ENCODE measurements at regions not wholly inside any gene's neighbourhood (a gene's known extent, or its start where the extent isn't known, plus 50 kb on each side); places are given as distances from the start of the nearest gene placed in this dataset.

DNA sequence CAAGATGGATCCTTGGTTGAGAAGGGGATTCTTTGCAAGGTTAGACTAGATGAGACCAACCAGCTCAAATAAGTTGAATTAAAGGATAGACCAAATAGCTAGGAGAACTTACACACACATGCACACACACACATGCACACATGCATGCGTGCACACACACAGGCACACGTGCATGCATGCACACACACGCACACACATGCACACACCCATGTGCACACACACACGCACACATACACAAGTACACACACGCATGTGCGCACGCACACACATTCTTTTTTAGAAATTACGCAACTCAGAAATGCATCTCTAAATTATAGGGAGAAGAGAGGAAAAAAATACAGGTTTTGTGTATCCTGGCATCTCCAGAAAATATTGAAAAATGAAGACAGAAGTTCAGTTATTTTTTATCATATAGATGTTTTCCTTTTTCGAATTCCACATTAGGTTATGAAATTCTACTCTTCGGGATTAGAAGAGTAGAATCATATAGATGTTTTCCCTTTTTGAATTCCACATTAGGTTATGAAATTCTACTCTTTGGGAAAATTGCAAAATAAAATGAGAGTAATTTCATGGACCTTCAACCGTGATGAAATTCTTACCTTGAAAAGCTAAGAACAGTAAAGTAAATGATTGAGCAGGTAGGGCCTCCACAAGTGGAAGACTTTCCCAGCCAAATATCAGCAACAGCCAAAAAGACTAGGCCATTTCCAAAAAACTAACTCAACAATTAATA is 243.2 kb upstream of the USP25 start:
- no peaks in the 10 kb centered on the region for H3K4me1 ChIP-seq (ENCODE audit: insufficient read depth, low read length, poor library complexity, severe bottlenecking)
- no peaks in the 10 kb centered on the region for H3K9me3 ChIP-seq (ENCODE audit: low read length)
- BruUV-seq (replicated peaks): no TSS peak
- no peak overlapping the region for H3K27ac ChIP-seq (ENCODE audit: low read depth, low read length, poor library complexity, severe bottlenecking)
- DNase-seq (ENCODE audit: low spot score): no peak
- no peaks in the 10 kb centered on the region for H3K9me2 ChIP-seq (ENCODE audit: insufficient read depth, low read length)
- intact Hi-C loops (cut with micrococcal nuclease; ENCODE audit: unreplicated experiment): no loop called here
- POLR2A ChIA-PET: interaction anchor here (1.5 kb wide), 2 partner anchors 25 to 32 kb away, joined by 3 to 4 read pairs; no protein-coding TSS in a partner anchor
- CTCF ChIA-PET (ENCODE audit: unreplicated experiment): interaction anchor here (1.4 kb wide), 1 partner anchor 66 kb away, joined by 3 read pairs; no protein-coding TSS in a partner anchor
- H3K4me3 ChIP-seq (ENCODE audit: low read depth, low read length, poor library complexity, severe bottlenecking): no peak overlapping the region
- H3K4me2 ChIP-seq (ENCODE audit: low read length): no peak overlapping the region
- no peak for TF ChIP-seq EZH2phosphoT487 (IDR thresholded peaks at IDR 0.05; ENCODE audit: borderline replicate concordance, low read depth, low read length)
- TF ChIP-seq, protein P1, sequence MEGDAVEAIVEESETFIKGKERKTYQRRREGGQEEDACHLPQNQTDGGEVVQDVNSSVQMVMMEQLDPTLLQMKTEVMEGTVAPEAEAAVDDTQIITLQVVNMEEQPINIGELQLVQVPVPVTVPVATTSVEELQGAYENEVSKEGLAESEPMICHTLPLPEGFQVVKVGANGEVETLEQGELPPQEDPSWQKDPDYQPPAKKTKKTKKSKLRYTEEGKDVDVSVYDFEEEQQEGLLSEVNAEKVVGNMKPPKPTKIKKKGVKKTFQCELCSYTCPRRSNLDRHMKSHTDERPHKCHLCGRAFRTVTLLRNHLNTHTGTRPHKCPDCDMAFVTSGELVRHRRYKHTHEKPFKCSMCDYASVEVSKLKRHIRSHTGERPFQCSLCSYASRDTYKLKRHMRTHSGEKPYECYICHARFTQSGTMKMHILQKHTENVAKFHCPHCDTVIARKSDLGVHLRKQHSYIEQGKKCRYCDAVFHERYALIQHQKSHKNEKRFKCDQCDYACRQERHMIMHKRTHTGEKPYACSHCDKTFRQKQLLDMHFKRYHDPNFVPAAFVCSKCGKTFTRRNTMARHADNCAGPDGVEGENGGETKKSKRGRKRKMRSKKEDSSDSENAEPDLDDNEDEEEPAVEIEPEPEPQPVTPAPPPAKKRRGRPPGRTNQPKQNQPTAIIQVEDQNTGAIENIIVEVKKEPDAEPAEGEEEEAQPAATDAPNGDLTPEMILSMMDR (conservative IDR thresholded peaks at IDR 0.05; ENCODE audit: low read length): no peak
- H4K20me1 ChIP-seq (ENCODE audit: insufficient read depth, low read length): no peaks in the 10 kb centered on the region
- H2AFZ ChIP-seq (ENCODE audit: low read length): no peak overlapping the region
- H3K36me3 ChIP-seq (ENCODE audit: insufficient read depth, low read length): no peaks in the 10 kb centered on the region
- H3K79me2 ChIP-seq (ENCODE audit: insufficient read depth, low read depth, low read length): no peaks in the 10 kb centered on the region

DNA sequence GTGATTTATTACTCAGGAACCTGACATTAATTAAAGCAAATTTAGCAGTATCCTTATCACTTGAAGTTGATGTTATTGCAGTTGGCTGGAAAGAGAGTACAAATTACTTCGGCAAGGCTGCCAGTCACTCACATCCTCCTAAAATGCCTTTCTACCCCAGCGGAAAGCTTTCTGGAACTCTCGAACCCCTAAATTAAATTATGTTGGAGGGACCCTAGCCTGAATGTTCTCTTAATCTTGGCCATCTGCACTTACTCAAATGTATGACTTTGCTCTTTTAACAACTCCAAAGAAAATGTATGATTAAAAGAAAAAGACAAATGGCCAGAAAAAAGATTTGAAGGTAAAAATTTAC is 242.6 kb upstream of the USP25 start:
- Histone ChIP-seq H3K9me3 (ENCODE audit: low read length) (no peaks in the 10 kb centered on the region), H4K20me1 (ENCODE audit: insufficient read depth, low read length) (no peaks in the 10 kb centered on the region), H3K36me3 (ENCODE audit: insufficient read depth, low read length) (no peaks in the 10 kb centered on the region), H3K4me3 (ENCODE audit: low read depth, low read length, poor library complexity, severe bottlenecking) (no peak overlapping the region), H3K9me2 (ENCODE audit: insufficient read depth, low read length) (no peaks in the 10 kb centered on the region), H2AFZ (ENCODE audit: low read length) (no peak overlapping the region), H3K79me2 (ENCODE audit: insufficient read depth, low read depth, low read length) (no peaks in the 10 kb centered on the region), H3K4me1 (ENCODE audit: insufficient read depth, low read length, poor library complexity, severe bottlenecking) (no peaks in the 10 kb centered on the region), H3K27ac (ENCODE audit: low read depth, low read length, poor library complexity, severe bottlenecking) (no peak overlapping the region), H3K4me2 (ENCODE audit: low read length) (no peak overlapping the region)
- CTCF ChIA-PET (ENCODE audit: unreplicated experiment): no interaction called here
- TF ChIP-seq, protein P1 (conservative IDR thresholded peaks at IDR 0.05; ENCODE audit: low read length): no peak
- no peak for TF ChIP-seq EZH2phosphoT487 (IDR thresholded peaks at IDR 0.05; ENCODE audit: borderline replicate concordance, low read depth, low read length)
- no peak for DNase-seq (ENCODE audit: low spot score)
- intact Hi-C loops (cut with micrococcal nuclease; ENCODE audit: unreplicated experiment): no loop called here
- POLR2A ChIA-PET: no interaction called here
- BruUV-seq (replicated peaks): no TSS peak

DNA sequence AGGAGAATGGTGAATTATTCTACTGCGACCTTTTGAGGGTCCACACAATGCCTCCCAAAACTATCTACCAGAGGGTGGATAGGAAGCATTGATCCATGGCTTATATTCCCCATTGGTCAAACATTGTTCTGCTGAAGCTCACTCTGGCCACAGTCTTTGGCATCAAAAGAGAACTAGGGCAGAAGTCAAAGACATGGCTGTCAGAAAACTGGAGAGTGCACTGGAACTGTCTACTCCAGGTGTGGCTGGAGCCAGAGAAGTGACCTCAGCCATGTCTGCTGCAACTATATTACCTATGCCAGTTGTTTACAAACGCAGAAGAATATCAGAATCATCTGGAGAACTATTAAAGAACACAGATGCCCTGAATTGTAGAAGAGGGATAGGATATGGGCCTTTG is 238.7 kb upstream of the USP25 start:
- no peak overlapping the region for H2AFZ ChIP-seq (ENCODE audit: low read length)
- intact Hi-C loops (cut with micrococcal nuclease; ENCODE audit: unreplicated experiment): no loop called here
- no peaks in the 10 kb centered on the region for H3K79me2 ChIP-seq (ENCODE audit: insufficient read depth, low read depth, low read length)
- ChIA-PET POLR2A (interaction anchor here (0.6 to 0.8 kb wide), 3 partner anchors 23 to 622 kb away, joined by 3 to 5 read pairs (median 3); no protein-coding TSS in a partner anchor), CTCF (ENCODE audit: unreplicated experiment) (no interaction called here)
- H3K4me1 ChIP-seq (ENCODE audit: insufficient read depth, low read length, poor library complexity, severe bottlenecking): no peaks in the 10 kb centered on the region
- H3K4me3 ChIP-seq (ENCODE audit: low read depth, low read length, poor library complexity, severe bottlenecking): no peak overlapping the region
- no peaks in the 10 kb centered on the region for H3K9me2 ChIP-seq (ENCODE audit: insufficient read depth, low read length)
- H3K36me3 ChIP-seq (ENCODE audit: insufficient read depth, low read length): no peaks in the 10 kb centered on the region
- H3K27ac ChIP-seq (ENCODE audit: low read depth, low read length, poor library complexity, severe bottlenecking): no peak overlapping the region
- no peak for DNase-seq (ENCODE audit: low spot score)
- no peaks in the 10 kb centered on the region for H4K20me1 ChIP-seq (ENCODE audit: insufficient read depth, low read length)
- no peak for TF ChIP-seq EZH2phosphoT487 (IDR thresholded peaks at IDR 0.05; ENCODE audit: borderline replicate concordance, low read depth, low read length)
- TF ChIP-seq, protein P1 (conservative IDR thresholded peaks at IDR 0.05; ENCODE audit: low read length): no peak
- BruUV-seq (replicated peaks): no TSS peak
- no peaks in the 10 kb centered on the region for H3K9me3 ChIP-seq (ENCODE audit: low read length)
- H3K4me2 ChIP-seq (ENCODE audit: low read length): no peak overlapping the region

Measured in OCI-LY7 (cell line).